H1 (cell line): ENCODE measurements at regions not wholly inside any gene's neighbourhood (a gene's known extent, or its start where the extent isn't known, plus 50 kb on each side); places are given as distances from the start of the nearest gene placed in this dataset.

Experiments used
- CHD7 ChIP-seq: fragments of 300-600 bp; sonication (generic); IDR thresholded peaks from 2 replicates; pipeline ENCODE4 v1.7.1; 2012; ENCODE audit warnings: low read length, moderate library complexity, mild to moderate bottlenecking, inconsistent platforms; ENCODE audit not compliant: insufficient replicate concordance
- GTF2F1 ChIP-seq: IDR thresholded peaks from 2 replicates; pipeline ENCODE4 v1.6.1; 2012; ENCODE audit warnings: low read depth, low read length, improper control_type of control experiment, borderline replicate concordance

GRCh38 chr6:168190646-168191443, 111.8 kb upstream of the FRMD1 start (continued):
- TF ChIP-seq CHD7, result no peak
- TF ChIP-seq GTF2F1, result no peak
- TF ChIP-seq, all 59 proteins: peak for 0
